H9 (cell line): ENCODE measurements at regions not wholly inside any gene's neighbourhood (a gene's known extent, or its start where the extent isn't known, plus 50 kb on each side); places are given as distances from the start of the nearest gene placed in this dataset.

Experiments
- DNase-seq: peaks from one replicate; pipeline ENCODE4 v3.0.0-alpha.2; 2017
- H2AFZ ChIP-seq: one replicate; pipeline ENCODE4 v1.6.1; 2013; ENCODE audit warnings: mild to moderate bottlenecking, low read length, control low read depth, moderate library complexity
- H2AK5ac ChIP-seq: 2 replicates; pipeline ENCODE4 v1.6.1; 2013; ENCODE audit warnings: low read length, control low read depth, mixed read lengths; ENCODE audit not compliant: insufficient read length
- H2BK120ac ChIP-seq: one replicate; pipeline ENCODE4 v1.6.1; 2013; ENCODE audit warnings: low read depth, mild to moderate bottlenecking, low read length, control low read depth, inconsistent platforms; ENCODE audit not compliant: poor library complexity, severe bottlenecking
- H2BK12ac ChIP-seq: 2 replicates; pipeline ENCODE4 v1.6.1; 2013; ENCODE audit warnings: low read length, control low read depth, mixed read lengths, low read depth; ENCODE audit not compliant: insufficient read length
- H2BK15ac ChIP-seq: 2 replicates; pipeline ENCODE4 v1.6.1; 2013; ENCODE audit warnings: low read depth, low read length, control low read depth
- H2BK20ac ChIP-seq: one replicate; pipeline ENCODE4 v1.6.1; 2013; ENCODE audit warnings: low read depth, mild to moderate bottlenecking, low read length, control low read depth, inconsistent platforms; ENCODE audit not compliant: poor library complexity, severe bottlenecking
- H2BK5ac ChIP-seq: 2 replicates; pipeline ENCODE4 v1.6.1; 2013; ENCODE audit warnings: low read length, control low read depth, mixed read lengths; ENCODE audit not compliant: insufficient read length
- H3K14ac ChIP-seq: 2 replicates; pipeline ENCODE4 v1.6.1; 2013; ENCODE audit warnings: low read length, control low read depth; ENCODE audit not compliant: insufficient read depth
- H3K18ac ChIP-seq: 2 replicates; pipeline ENCODE4 v1.6.1; 2013; ENCODE audit warnings: low read depth, mild to moderate bottlenecking, mixed read lengths, low read length, control low read depth; ENCODE audit not compliant: insufficient read length
- H3K23ac ChIP-seq: 2 replicates; pipeline ENCODE4 v1.6.1; 2013; ENCODE audit warnings: low read length, control low read depth, mixed read lengths, low read depth; ENCODE audit not compliant: insufficient read length
- H3K23me2 ChIP-seq: 2 replicates; pipeline ENCODE4 v1.6.1; 2013; ENCODE audit warnings: low read depth, mild to moderate bottlenecking, mixed read lengths, low read length, control low read depth; ENCODE audit not compliant: insufficient read length, poor library complexity, severe bottlenecking
- H3K27ac ChIP-seq: 2 replicates; pipeline ENCODE4 v1.5.1; 2013; ENCODE audit warnings: low read length, control low read depth, mixed read lengths, low read depth; ENCODE audit not compliant: insufficient read length
- H3K27me3 ChIP-seq: 2 replicates; pipeline ENCODE4 v1.6.1; 2013; ENCODE audit warnings: low read length, control low read depth, inconsistent platforms; ENCODE audit not compliant: insufficient read depth
- H3K4ac ChIP-seq: 2 replicates; pipeline ENCODE4 v1.6.1; 2013; ENCODE audit warnings: low read depth, mild to moderate bottlenecking, control low read depth, inconsistent platforms, low read length, moderate library complexity
- H3K4me1 ChIP-seq: 2 replicates; pipeline ENCODE4 v1.6.1; 2013; ENCODE audit warnings: low read length, control low read depth, inconsistent platforms; ENCODE audit not compliant: insufficient read depth
- H3K4me2 ChIP-seq: 2 replicates; pipeline ENCODE4 v1.6.1; 2013; ENCODE audit warnings: low read length, control low read depth, mixed read lengths; ENCODE audit not compliant: insufficient read length, insufficient read depth
- H3K56ac ChIP-seq: 2 replicates; pipeline ENCODE4 v1.6.1; 2013; ENCODE audit warnings: low read depth, mild to moderate bottlenecking, mixed read lengths, low read length, control low read depth; ENCODE audit not compliant: insufficient read length
- H3K79me1 ChIP-seq: 2 replicates; pipeline ENCODE4 v1.6.1; 2013; ENCODE audit warnings: low read depth, mild to moderate bottlenecking, moderate library complexity, low read length, control low read depth, inconsistent platforms; ENCODE audit not compliant: insufficient read depth, poor library complexity, severe bottlenecking
- H3K79me2 ChIP-seq: 2 replicates; pipeline ENCODE4 v1.6.1; 2013; ENCODE audit warnings: low read length, control low read depth, inconsistent platforms; ENCODE audit not compliant: insufficient read depth
- H3K9ac ChIP-seq: 2 replicates; pipeline ENCODE4 v1.6.1; 2013; ENCODE audit warnings: low read length, control low read depth, mixed read lengths; ENCODE audit not compliant: insufficient read length; ENCODE audit errors: extremely low read depth
- H3K9me3 ChIP-seq: one replicate; pipeline ENCODE4 v1.6.1; 2013; ENCODE audit warnings: low read depth, low read length, inconsistent platforms; ENCODE audit not compliant: control insufficient read depth
- H3T11ph ChIP-seq: one replicate; pipeline ENCODE4 v1.6.1; 2013; ENCODE audit warnings: mild to moderate bottlenecking, low read length, control low read depth, inconsistent platforms
- H4K20me1 ChIP-seq: one replicate; pipeline ENCODE4 v1.6.1; 2013; ENCODE audit not compliant: control insufficient read depth, insufficient read length, insufficient read depth
- H4K5ac ChIP-seq: 2 replicates; pipeline ENCODE4 v1.6.1; 2013; ENCODE audit warnings: low read depth, mild to moderate bottlenecking, mixed read lengths, low read length, control low read depth; ENCODE audit not compliant: insufficient read length
- H4K8ac ChIP-seq: replicated peaks from 2 replicates; pipeline ENCODE4 v1.6.1; 2013; ENCODE audit warnings: low read length, control low read depth, mixed read lengths, low read depth; ENCODE audit not compliant: insufficient read length
- H4K91ac ChIP-seq: 2 replicates; pipeline ENCODE4 v1.6.1; 2013; ENCODE audit warnings: low read depth, mild to moderate bottlenecking, moderate library complexity, mixed read lengths, low read length, control low read depth; ENCODE audit not compliant: insufficient read length
- H3K27ac Mint-ChIP-seq, 3 experiments: 2 replicates in 2 of 3; 3 replicates in 1 of 3; pipeline ENCODE4 v1.8.0; 2020 to 2021; ENCODE audit warnings: mixed read lengths in 3 of 3, mild to moderate bottlenecking in 1 of 3, moderate library complexity in 1 of 3
- H3K27me3 Mint-ChIP-seq: 2 replicates; pipeline ENCODE4 v1.8.0; 2021; ENCODE audit warnings: low read depth, mild to moderate bottlenecking, moderate library complexity, mixed read lengths
- H3K36me3 Mint-ChIP-seq, 3 experiments: 2 replicates in 2 of 3; 3 replicates in 1 of 3; pipeline ENCODE4 v1.8.0; 2020 to 2021; ENCODE audit warnings: low read depth in 3 of 3, mixed read lengths in 3 of 3; ENCODE audit not compliant: insufficient read depth in 1 of 3
- H3K4me1 Mint-ChIP-seq, 2 experiments: 2 replicates each; pipeline ENCODE4 v1.8.0; 2020; ENCODE audit warnings: mixed read lengths in 2 of 2
- H3K4me3 Mint-ChIP-seq, 2 experiments: 2 replicates in 1 of 2; 3 replicates in 1 of 2; pipeline ENCODE4 v1.8.0; 2020 to 2021; ENCODE audit warnings: mild to moderate bottlenecking in 2 of 2, mixed read lengths in 2 of 2, moderate library complexity in 1 of 2
- H3K9me3 Mint-ChIP-seq, 2 experiments: 2 replicates in 1 of 2; 3 replicates in 1 of 2; pipeline ENCODE4 v1.8.0; 2020; ENCODE audit warnings: mild to moderate bottlenecking in 2 of 2, mixed read lengths in 2 of 2, moderate library complexity in 1 of 2
- CTCF ChIP-seq: fragments of 200-600 bp; sonication (generic); conservative IDR thresholded peaks from 3 replicates; pipeline ENCODE4 v1.8.0; 2021; ENCODE audit warnings: antibody characterized with exemption, mild to moderate bottlenecking
- WGBS: extraction: QIAGEN DNeasy Blood & Tissue Kit; methylation state at CpG from one replicate; pipeline ENCODE4 v1.1.7; 2013; ENCODE audit warnings: missing lambda C conversion rate, low lambda C conversion rate, mixed read lengths; ENCODE audit not compliant: insufficient read length; ENCODE audit errors: extremely low coverage; 5-methylcytosine and 5-hydroxymethylcytosine counted together

DNA sequence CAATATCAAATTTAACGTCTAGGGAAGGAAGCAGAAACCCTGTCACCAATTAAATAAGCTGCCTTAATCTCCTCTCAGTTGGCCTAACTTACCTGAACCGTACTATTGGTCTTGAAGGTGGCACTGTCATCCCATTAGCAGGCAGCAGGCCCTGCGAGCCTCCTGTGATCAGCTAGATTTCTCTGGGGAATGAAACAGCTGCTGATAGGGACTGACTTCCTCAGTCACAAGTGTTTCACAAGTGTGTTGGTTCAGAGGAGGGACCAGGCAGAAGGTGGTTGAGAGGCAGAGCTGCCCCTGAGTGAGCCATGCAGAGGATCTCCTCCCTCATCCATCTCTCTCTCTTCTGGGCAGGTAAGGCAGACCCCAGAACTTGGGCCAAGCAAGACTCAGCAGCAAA, 166.8 kb downstream of the DAD1 start:
- Mint-ChIP-seq H3K27ac (peak overlapping the region in 1 of 3 experiments; percentile 13; a peak in 1 of 7 replicates), H3K9me3 (peaks cover 0 to 3% of the 10 kb centered on the region in 2 experiments; a peak in 3 of 5 replicates), H3K36me3 (no peaks in the 10 kb centered on the region), H3K27me3 (no peaks in the 10 kb centered on the region), H3K4me1 (peaks cover 5 to 9% of the 10 kb centered on the region in 2 experiments), H3K4me3 (no peak overlapping the region)
- H3K18ac ChIP-seq = no peak overlapping the region
- no peak overlapping the region for H2BK15ac ChIP-seq
- H2BK120ac ChIP-seq = no peak overlapping the region
- no peak overlapping the region for H3K27ac ChIP-seq
- no peak overlapping the region for H3K56ac ChIP-seq
- no CpG with 5 or more reads among the region's 3 CpGs for WGBS
- no peak overlapping the region for H3K4me2 ChIP-seq
- H4K91ac ChIP-seq = no peak overlapping the region
- H4K5ac ChIP-seq = no peak overlapping the region
- no peak for DNase-seq
- H3K9me3 ChIP-seq = no peaks in the 10 kb centered on the region
- H3T11ph ChIP-seq = no peak overlapping the region
- H3K27me3 ChIP-seq = no peaks in the 10 kb centered on the region
- no peaks in the 10 kb centered on the region for H4K20me1 ChIP-seq
- no peak overlapping the region for H2BK5ac ChIP-seq
- H2AK5ac ChIP-seq = no peak overlapping the region
- no peak overlapping the region for H2AFZ ChIP-seq
- no peak overlapping the region for H2BK12ac ChIP-seq
- H3K4me1 ChIP-seq = 0 out of 2 replicates have a peak, but pooled peaks cover 1% of the 10 kb centered on the region
- TF ChIP-seq CTCF = no peak
- H3K79me2 ChIP-seq = no peaks in the 10 kb centered on the region
- H2BK20ac ChIP-seq = no peak overlapping the region
- H3K79me1 ChIP-seq = no peaks in the 10 kb centered on the region
- H3K4ac ChIP-seq = no peak overlapping the region
- no peak overlapping the region for H3K23ac ChIP-seq
- H3K23me2 ChIP-seq = no peaks in the 10 kb centered on the region
- no peak overlapping the region for H4K8ac ChIP-seq
- H3K14ac ChIP-seq = no peak overlapping the region
- H3K9ac ChIP-seq = no peak overlapping the region
